ENCODE measurements at regions not wholly inside any gene's neighbourhood (a gene's known extent, or its start where the extent isn't known, plus 50 kb on each side); places are given as distances from the start of the nearest gene placed in this dataset.

GRCh38 chr2:149782572-149782971 is 195.0 kb upstream of the MMADHC start:
- dilution Hi-C loops (cut with MboI; ENCODE audit: extremely low pct_ligation_motif_present, low sequenced_read_pairs) (no loop called here), intact Hi-C loops (cut with micrococcal nuclease) (no loop called here)
- FAIRE-seq = no peak
- ChIA-PET CTCF (no interaction called here), POLR2A (no interaction called here)
- no TSS peak for BruUV-seq (replicated peaks)
- Histone ChIP-seq H3K36me3 (ENCODE audit: control insufficient read depth in 2 of 2, extremely low read depth in 1 of 2, insufficient read depth in 2 of 2, low read length in 2 of 2) (no peaks in the 10 kb centered on the region), H3K4me3 (replicated peaks in 1 of 3; ENCODE audit: insufficient read depth in 1 of 3, low read depth in 1 of 3, low read length in 3 of 3) (no peak overlapping the region), H3K9me1 (replicated peaks; ENCODE audit: control insufficient read depth, extremely low read depth, insufficient read depth, low read length) (no peaks in the 10 kb centered on the region), H3K79me2 (ENCODE audit: control insufficient read depth, insufficient read depth, low read length) (no peaks in the 10 kb centered on the region), H3K27ac (ENCODE audit: insufficient read depth, low read depth, low read length) (no peak overlapping the region), H3K27me3 (ENCODE audit: control insufficient read depth in 2 of 2, insufficient read depth in 2 of 2, low read length in 2 of 2) (no peaks in the 10 kb centered on the region), H3K9me3 (replicated peaks; ENCODE audit: control insufficient read depth, insufficient read depth, low read length) (no peaks in the 10 kb centered on the region), H3K9ac (replicated peaks; ENCODE audit: extremely low read depth, insufficient read depth, low read length) (no peak overlapping the region), H3K4me1 (ENCODE audit: control insufficient read depth, extremely low read depth, insufficient read depth, low read length) (no peaks in the 10 kb centered on the region), H4K20me1 (replicated peaks; ENCODE audit: control insufficient read depth, extremely low read depth, insufficient read depth, low read length) (no peaks in the 10 kb centered on the region), H2AFZ (ENCODE audit: low read depth, low read length) (no peak overlapping the region), H3K4me2 (ENCODE audit: insufficient read depth, low read length) (no peak overlapping the region)
- TF ChIP-seq GATA2 (IDR thresholded peaks at IDR 0.05; ENCODE audit: insufficient read depth, insufficient read length, low read depth, low read length) (no peak), JUN (IDR thresholded peaks at IDR 0.05; ENCODE audit: borderline replicate concordance, insufficient read depth, insufficient read length, low read depth) (no peak), CTCF (IDR thresholded peaks at IDR 0.05; ENCODE audit: extremely low read depth in 1 of 2, insufficient read depth in 1 of 2, low read depth in 1 of 2, low read length in 2 of 2) (no peak), FOS (IDR thresholded peaks at IDR 0.05; ENCODE audit: borderline replicate concordance, insufficient read depth, low read length) (no peak), POLR2AphosphoS5 (IDR thresholded peaks at IDR 0.05; ENCODE audit: insufficient read depth, low read depth, low read length) (no peak), POLR2A (IDR thresholded peaks at IDR 0.05; ENCODE audit: low read depth, low read length) (no peak), EZH2 (IDR thresholded peaks at IDR 0.05; ENCODE audit: borderline replicate concordance, low read depth, low read length, severe bottlenecking) (no peak), MAX (IDR thresholded peaks at IDR 0.05; ENCODE audit: insufficient read depth, insufficient read length) (no peak), MYC (IDR thresholded peaks at IDR 0.05; ENCODE audit: low read depth, low read length) (no peak)
- DNase-seq (ENCODE audit: low read depth, low spot score) = no peak
